Mammary epithelial cell (primary cell): ENCODE measurements at regions not wholly inside any gene's neighbourhood (a gene's known extent, or its start where the extent isn't known, plus 50 kb on each side); places are given as distances from the start of the nearest gene placed in this dataset.

Source experiments
- EZH2 ChIP-seq: IDR thresholded peaks from 2 replicates; pipeline ENCODE4 v1.6.1; 2012; ENCODE audit warnings: low read length, inconsistent platforms, borderline replicate concordance
- TF ChIP-seq, protein P1 (sequence below), 2 donors: IDR thresholded peaks in 1 of 2; conservative IDR thresholded peaks in 1 of 2; 2 replicates each; pipeline ENCODE4 v1.5.1; 2011 to 2012; ENCODE audit warnings: inconsistent platforms in 2 of 2, low read length in 2 of 2, mild to moderate bottlenecking in 2 of 2, control low read depth in 1 of 2, low read depth in 1 of 2; ENCODE audit not compliant: insufficient read depth in 1 of 2; ENCODE audit errors: extremely low read depth in 1 of 2

GRCh38 chr17:77503293-77503655 is 362.5 kb downstream of the SEC14L1 start:
- TF ChIP-seq EZH2 = no peak
- TF ChIP-seq, protein P1, sequence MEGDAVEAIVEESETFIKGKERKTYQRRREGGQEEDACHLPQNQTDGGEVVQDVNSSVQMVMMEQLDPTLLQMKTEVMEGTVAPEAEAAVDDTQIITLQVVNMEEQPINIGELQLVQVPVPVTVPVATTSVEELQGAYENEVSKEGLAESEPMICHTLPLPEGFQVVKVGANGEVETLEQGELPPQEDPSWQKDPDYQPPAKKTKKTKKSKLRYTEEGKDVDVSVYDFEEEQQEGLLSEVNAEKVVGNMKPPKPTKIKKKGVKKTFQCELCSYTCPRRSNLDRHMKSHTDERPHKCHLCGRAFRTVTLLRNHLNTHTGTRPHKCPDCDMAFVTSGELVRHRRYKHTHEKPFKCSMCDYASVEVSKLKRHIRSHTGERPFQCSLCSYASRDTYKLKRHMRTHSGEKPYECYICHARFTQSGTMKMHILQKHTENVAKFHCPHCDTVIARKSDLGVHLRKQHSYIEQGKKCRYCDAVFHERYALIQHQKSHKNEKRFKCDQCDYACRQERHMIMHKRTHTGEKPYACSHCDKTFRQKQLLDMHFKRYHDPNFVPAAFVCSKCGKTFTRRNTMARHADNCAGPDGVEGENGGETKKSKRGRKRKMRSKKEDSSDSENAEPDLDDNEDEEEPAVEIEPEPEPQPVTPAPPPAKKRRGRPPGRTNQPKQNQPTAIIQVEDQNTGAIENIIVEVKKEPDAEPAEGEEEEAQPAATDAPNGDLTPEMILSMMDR (conservative IDR thresholded peaks at IDR 0.05 in 1 of 2, IDR thresholded peaks at IDR 0.05 in 1 of 2; ENCODE audit: extremely low read depth in 1 of 2, insufficient read depth in 1 of 2, low read depth in 1 of 2, low read length in 2 of 2) = no peak
